ENCODE measurements at regions not wholly inside any gene's neighbourhood (a gene's known extent, or its start where the extent isn't known, plus 50 kb on each side); places are given as distances from the start of the nearest gene placed in this dataset.
"Not testable (repeated sequence)": the region's sequence is repeated elsewhere in the genome, so short reads cannot be mapped to it uniquely, and the experiment has no call there.

DNA sequence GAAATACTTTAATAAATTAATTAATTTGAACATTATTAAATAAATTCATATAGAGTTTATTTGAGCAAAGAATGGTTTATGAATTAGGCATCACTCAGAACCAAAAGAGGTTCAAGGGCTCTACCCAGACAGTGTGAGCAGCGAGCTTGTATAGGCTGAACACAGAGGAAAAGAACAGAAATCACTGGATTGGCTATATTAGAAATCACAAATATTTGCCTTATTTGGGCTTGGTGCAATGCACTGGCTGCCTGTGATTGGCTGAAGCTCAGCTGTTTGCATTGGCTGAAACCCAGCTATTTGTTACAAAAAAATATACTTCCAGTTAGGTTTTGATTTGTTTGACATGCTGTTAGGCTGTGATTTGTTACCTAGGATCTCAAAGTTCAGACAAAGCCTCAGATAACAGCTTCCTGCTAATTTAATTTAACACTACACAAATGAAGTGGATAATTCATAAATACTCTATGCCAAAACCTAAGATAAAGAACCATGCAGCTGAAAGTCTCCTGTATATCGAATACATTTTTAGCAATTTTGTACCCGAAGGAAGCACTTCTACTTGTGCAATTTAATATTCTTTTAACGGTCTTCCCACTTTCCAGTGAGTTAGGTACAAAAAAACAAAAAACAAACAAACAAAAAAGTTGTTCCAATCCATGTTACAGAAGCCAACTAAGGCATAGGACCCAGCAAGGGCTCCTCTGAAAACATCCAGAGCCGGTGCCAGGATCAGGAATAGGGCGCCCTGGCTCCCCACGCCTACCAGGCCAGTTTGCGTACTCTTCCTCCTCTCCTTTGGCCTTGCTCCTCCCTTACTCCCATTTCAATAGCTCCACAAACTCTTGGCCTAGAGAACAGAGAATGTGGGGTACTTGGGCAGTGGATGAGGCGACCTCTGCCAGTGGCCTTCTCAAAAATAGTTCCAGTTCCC lies 179.1 kb downstream of the DUSP10 start:
- Mint-ChIP-seq H3K4me3 (no peak overlapping the region), H3K4me1 (ENCODE audit: low read depth) (no peaks in the 10 kb centered on the region), H3K9me3 (no peaks in the 10 kb centered on the region), H3K36me3 (ENCODE audit: insufficient read depth) (no peaks in the 10 kb centered on the region), H3K27me3 (ENCODE audit: low read depth) (no peaks in the 10 kb centered on the region)
- DNase-seq (no peak), ATAC-seq (no peak)

DNA sequence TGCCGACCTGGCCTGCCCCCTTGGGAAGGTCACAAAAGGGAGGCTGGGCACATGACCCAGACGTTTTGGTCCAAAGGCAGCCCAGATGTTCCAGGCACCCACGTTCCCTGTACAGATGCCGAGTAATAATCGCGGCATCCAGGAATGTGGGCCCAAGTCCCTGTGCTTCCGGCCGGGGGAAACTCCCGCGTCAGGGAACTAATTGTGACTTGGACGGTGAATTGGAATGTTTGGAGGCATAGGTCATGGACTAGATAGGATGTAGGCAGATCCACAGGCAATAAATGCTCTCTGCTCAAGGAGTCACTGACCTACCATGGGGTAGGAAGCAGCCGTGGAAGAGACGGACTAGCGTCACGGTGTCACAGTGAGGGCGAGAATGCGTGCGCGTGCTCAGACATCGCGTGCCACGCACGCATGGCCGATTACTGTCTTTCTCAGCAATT lies 178.4 kb downstream of the DUSP10 start:
- ATAC-seq (no peak), DNase-seq (no peak)
- Mint-ChIP-seq H3K4me3 (no peak overlapping the region), H3K27me3 (ENCODE audit: low read depth) (no peaks in the 10 kb centered on the region), H3K9me3 (no peaks in the 10 kb centered on the region), H3K4me1 (ENCODE audit: low read depth) (no peaks in the 10 kb centered on the region), H3K36me3 (ENCODE audit: insufficient read depth) (no peaks in the 10 kb centered on the region)

GRCh38 chr1:221564891-221565290 lies 177.0 kb downstream of the DUSP10 start:
- no peaks in the 10 kb centered on the region for H3K4me1 Mint-ChIP-seq (ENCODE audit: low read depth)
- ATAC-seq (no peak), DNase-seq (no peak)
- no peak overlapping the region for H3K4me3 Mint-ChIP-seq
- H3K9me3 Mint-ChIP-seq: no peaks in the 10 kb centered on the region
- H3K36me3 Mint-ChIP-seq (ENCODE audit: insufficient read depth): no peaks in the 10 kb centered on the region
- H3K27me3 Mint-ChIP-seq (ENCODE audit: low read depth): no peaks in the 10 kb centered on the region

DNA sequence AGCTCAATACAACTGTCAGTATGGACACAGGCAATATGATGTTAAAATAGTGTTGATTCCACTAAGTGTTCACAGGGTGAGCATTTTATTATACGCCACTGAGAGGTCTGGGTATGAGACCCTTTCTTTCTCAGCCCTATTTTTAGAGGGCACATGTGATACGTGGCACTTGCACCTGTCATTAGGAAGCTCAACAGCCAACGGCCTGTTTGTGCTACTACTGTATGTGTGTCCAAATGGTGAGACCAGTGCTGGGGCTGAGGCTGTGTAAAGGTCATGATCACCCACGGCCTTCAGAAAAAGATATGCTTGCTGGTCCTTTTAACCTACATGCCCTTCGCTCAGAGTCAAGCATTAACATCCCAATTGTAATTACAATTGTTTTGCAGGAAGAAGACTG lies 176.2 kb downstream of the DUSP10 start:
- ATAC-seq (no peak), DNase-seq (no peak)
- H3K9me3 Mint-ChIP-seq: no peaks in the 10 kb centered on the region
- H3K4me3 Mint-ChIP-seq: no peak overlapping the region
- no peaks in the 10 kb centered on the region for H3K27me3 Mint-ChIP-seq (ENCODE audit: low read depth)
- H3K4me1 Mint-ChIP-seq (ENCODE audit: low read depth): no peaks in the 10 kb centered on the region
- H3K36me3 Mint-ChIP-seq (ENCODE audit: insufficient read depth): no peaks in the 10 kb centered on the region

- Mint-ChIP-seq H3K4me3 (no peak overlapping the region), H3K27me3 (ENCODE audit: low read depth) (no peaks in the 10 kb centered on the region), H3K4me1 (ENCODE audit: low read depth) (no peaks in the 10 kb centered on the region), H3K36me3 (ENCODE audit: insufficient read depth) (no peaks in the 10 kb centered on the region), H3K9me3 (no peaks in the 10 kb centered on the region)
- ATAC-seq: no peak
- no peak for DNase-seq
Measured at GRCh38 chr1:221567859-221568507, 173.9 kb downstream of the DUSP10 start.

- H3K9me3 Mint-ChIP-seq: peaks cover 4% of the 10 kb centered on the region
- H3K36me3 Mint-ChIP-seq (ENCODE audit: insufficient read depth): no peaks in the 10 kb centered on the region
- ATAC-seq (no peak), DNase-seq (no peak)
- H3K27me3 Mint-ChIP-seq (ENCODE audit: low read depth): no peaks in the 10 kb centered on the region
- H3K4me3 Mint-ChIP-seq: no peak overlapping the region
- H3K4me1 Mint-ChIP-seq (ENCODE audit: low read depth): no peaks in the 10 kb centered on the region
Measured at GRCh38 chr1:221573756-221574155, 168.1 kb downstream of the DUSP10 start.

GRCh38 chr1:221574529-221574928 lies 167.4 kb downstream of the DUSP10 start:
- Mint-ChIP-seq H3K4me1 (ENCODE audit: low read depth) (no peaks in the 10 kb centered on the region), H3K4me3 (no peak overlapping the region), H3K9me3 (peaks cover 4% of the 10 kb centered on the region), H3K27me3 (ENCODE audit: low read depth) (no peaks in the 10 kb centered on the region), H3K36me3 (ENCODE audit: insufficient read depth) (no peaks in the 10 kb centered on the region)
- ATAC-seq: no peak
- no peak for DNase-seq

GRCh38 chr1:221575605-221576004 lies 166.3 kb downstream of the DUSP10 start:
- H3K4me1 Mint-ChIP-seq (ENCODE audit: low read depth): no peaks in the 10 kb centered on the region
- no peaks in the 10 kb centered on the region for H3K27me3 Mint-ChIP-seq (ENCODE audit: low read depth)
- H3K9me3 Mint-ChIP-seq: peaks cover 4% of the 10 kb centered on the region
- H3K36me3 Mint-ChIP-seq (ENCODE audit: insufficient read depth): no peaks in the 10 kb centered on the region
- ATAC-seq: no peak
- no peak overlapping the region for H3K4me3 Mint-ChIP-seq
- no peak for DNase-seq

DNA sequence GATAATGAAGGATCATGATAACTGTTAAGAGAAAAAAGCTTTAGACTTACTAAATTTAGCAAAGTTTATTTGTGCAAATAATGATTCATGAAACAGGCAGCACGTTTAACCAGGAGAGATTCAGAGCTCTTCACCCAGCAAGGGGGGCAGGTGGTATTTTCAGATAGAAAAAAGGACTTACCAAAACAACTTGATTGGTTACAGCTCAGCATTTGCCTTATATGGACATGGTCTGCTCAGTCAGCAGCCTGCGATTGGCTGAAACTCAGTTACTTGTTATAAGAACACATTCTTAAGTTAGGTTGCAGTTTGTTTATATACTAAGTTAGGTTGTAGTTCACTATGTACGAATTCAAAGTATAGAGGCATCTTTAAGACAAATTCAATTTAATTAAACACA lies 165.6 kb downstream of the DUSP10 start:
- no peaks in the 10 kb centered on the region for H3K27me3 Mint-ChIP-seq (ENCODE audit: low read depth)
- no peak for DNase-seq
- no peaks in the 10 kb centered on the region for H3K4me1 Mint-ChIP-seq (ENCODE audit: low read depth)
- no peak for ATAC-seq
- no peaks in the 10 kb centered on the region for H3K36me3 Mint-ChIP-seq (ENCODE audit: insufficient read depth)
- H3K4me3 Mint-ChIP-seq: no peak overlapping the region
- peaks cover 4% of the 10 kb centered on the region for H3K9me3 Mint-ChIP-seq

- H3K4me3 Mint-ChIP-seq: no peak overlapping the region
- DNase-seq: no peak
- H3K9me3 Mint-ChIP-seq: peaks cover 12% of the 10 kb centered on the region
- ATAC-seq: no peak
- H3K36me3 Mint-ChIP-seq (ENCODE audit: insufficient read depth): no peaks in the 10 kb centered on the region
- no peaks in the 10 kb centered on the region for H3K27me3 Mint-ChIP-seq (ENCODE audit: low read depth)
- H3K4me1 Mint-ChIP-seq (ENCODE audit: low read depth): no peaks in the 10 kb centered on the region
Measured at GRCh38 chr1:221583465-221583864, 158.4 kb downstream of the DUSP10 start.

- H3K27me3 Mint-ChIP-seq (ENCODE audit: low read depth); H3K36me3 Mint-ChIP-seq (ENCODE audit: insufficient read depth); H3K4me1 Mint-ChIP-seq (ENCODE audit: low read depth); ATAC-seq; H3K4me3 Mint-ChIP-seq; DNase-seq: not testable (repeated sequence)
- H3K9me3 Mint-ChIP-seq: peaks cover 12% of the 10 kb centered on the region
Measured at GRCh38 chr1:221587013-221587412, 154.9 kb downstream of the DUSP10 start.

DNA sequence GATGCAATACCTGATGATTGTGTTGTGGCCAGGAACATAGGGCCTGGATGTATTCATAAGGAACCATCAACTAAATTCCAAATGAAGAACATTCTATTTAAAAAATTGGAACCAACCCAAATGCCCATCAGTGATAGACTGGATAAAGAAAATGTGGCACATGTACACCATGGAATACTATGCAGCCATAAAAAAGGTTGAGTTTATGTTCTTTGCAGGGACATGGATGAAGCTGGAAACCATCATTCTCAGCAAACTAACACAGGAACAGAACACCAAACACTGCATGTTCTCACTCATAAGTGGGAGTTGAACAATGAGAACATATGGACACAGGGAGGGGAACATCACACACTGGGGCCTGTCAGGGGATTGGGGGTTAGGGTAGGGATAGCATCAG lies 150.6 kb downstream of the DUSP10 start:
- DNase-seq; H3K36me3 Mint-ChIP-seq (ENCODE audit: insufficient read depth); H3K4me3 Mint-ChIP-seq; ATAC-seq; H3K4me1 Mint-ChIP-seq (ENCODE audit: low read depth); H3K27me3 Mint-ChIP-seq (ENCODE audit: low read depth): not testable (repeated sequence)
- H3K9me3 Mint-ChIP-seq: peaks cover 11% of the 10 kb centered on the region

- ATAC-seq: no peak
- H3K4me3 Mint-ChIP-seq: no peak overlapping the region
- no peaks in the 10 kb centered on the region for H3K36me3 Mint-ChIP-seq (ENCODE audit: insufficient read depth)
- H3K9me3 Mint-ChIP-seq: no peaks in the 10 kb centered on the region
- no peaks in the 10 kb centered on the region for H3K27me3 Mint-ChIP-seq (ENCODE audit: low read depth)
- no peaks in the 10 kb centered on the region for H3K4me1 Mint-ChIP-seq (ENCODE audit: low read depth)
- DNase-seq: no peak
Measured at GRCh38 chr1:221594576-221594975, 147.3 kb downstream of the DUSP10 start.

- Mint-ChIP-seq H3K4me1 (ENCODE audit: low read depth) (no peaks in the 10 kb centered on the region), H3K27me3 (ENCODE audit: low read depth) (no peaks in the 10 kb centered on the region), H3K36me3 (ENCODE audit: insufficient read depth) (no peaks in the 10 kb centered on the region), H3K9me3 (no peaks in the 10 kb centered on the region), H3K4me3 (no peak overlapping the region)
- no peak for DNase-seq
- ATAC-seq: no peak
Measured at GRCh38 chr1:221598122-221598521, 143.8 kb downstream of the DUSP10 start.

- no peak for ATAC-seq
- DNase-seq: no peak
- no peaks in the 10 kb centered on the region for H3K27me3 Mint-ChIP-seq (ENCODE audit: low read depth)
- H3K36me3 Mint-ChIP-seq (ENCODE audit: insufficient read depth): no peaks in the 10 kb centered on the region
- no peak overlapping the region for H3K4me3 Mint-ChIP-seq
- H3K4me1 Mint-ChIP-seq (ENCODE audit: low read depth): no peaks in the 10 kb centered on the region
- H3K9me3 Mint-ChIP-seq: no peaks in the 10 kb centered on the region
Measured at GRCh38 chr1:221601166-221601565, 140.7 kb downstream of the DUSP10 start.
